ENCODE measurements at regions not wholly inside any gene's neighbourhood (a gene's known extent, or its start where the extent isn't known, plus 50 kb on each side); places are given as distances from the start of the nearest gene placed in this dataset.

- DNase-seq (ENCODE audit: low read depth in 4 of 4, low spot score in 3 of 4): no peak
Measured at GRCh38 chr6:12381587-12381986, 91.4 kb downstream of the EDN1 start.

GRCh38 chr6:12383448-12383847, 93.3 kb downstream of the EDN1 start:
- DNase-seq (ENCODE audit: low read depth in 4 of 4, low spot score in 3 of 4): no peak

- DNase-seq (ENCODE audit: low read depth in 4 of 4, low spot score in 3 of 4): no peak
Measured at GRCh38 chr6:12384357-12384912, 94.3 kb downstream of the EDN1 start.

GRCh38 chr6:12385316-12385715, 95.2 kb downstream of the EDN1 start:
- DNase-seq (ENCODE audit: low read depth in 4 of 4, low spot score in 3 of 4): no peak

GRCh38 chr6:12386816-12387215, 96.7 kb downstream of the EDN1 start:
- no peak for DNase-seq (ENCODE audit: low read depth in 4 of 4, low spot score in 3 of 4)

- DNase-seq (ENCODE audit: low read depth in 4 of 4, low spot score in 3 of 4): no peak
Measured at GRCh38 chr6:12391472-12391871, 101.3 kb downstream of the EDN1 start.

GRCh38 chr6:12392490-12392889, 102.3 kb downstream of the EDN1 start:
- DNase-seq (ENCODE audit: low read depth in 4 of 4, low spot score in 3 of 4): no peak

- DNase-seq (ENCODE audit: low read depth in 4 of 4, low spot score in 3 of 4): no peak
Measured at GRCh38 chr6:12393100-12393499, 102.9 kb downstream of the EDN1 start.

GRCh38 chr6:12394170-12394569, 104.0 kb downstream of the EDN1 start:
- DNase-seq (ENCODE audit: low read depth in 4 of 4, low spot score in 3 of 4): no peak

GRCh38 chr6:12395898-12396297, 105.7 kb downstream of the EDN1 start:
- DNase-seq (ENCODE audit: low read depth in 4 of 4, low spot score in 3 of 4): no peak

- no peak for DNase-seq (ENCODE audit: low read depth in 4 of 4, low spot score in 3 of 4)
Measured at GRCh38 chr6:12401200-12401599, 111.0 kb downstream of the EDN1 start.

- DNase-seq (ENCODE audit: low read depth in 4 of 4, low spot score in 3 of 4): no peak
Measured at GRCh38 chr6:12403201-12403826, 113.2 kb downstream of the EDN1 start.

GRCh38 chr6:12403947-12404647, 113.9 kb downstream of the EDN1 start:
- no peak for DNase-seq (ENCODE audit: low read depth in 4 of 4, low spot score in 3 of 4)

GRCh38 chr6:12404651-12405050, 114.5 kb downstream of the EDN1 start:
- no peak for DNase-seq (ENCODE audit: low read depth in 4 of 4, low spot score in 3 of 4)

GRCh38 chr6:12408752-12409151, 118.6 kb downstream of the EDN1 start:
- DNase-seq (ENCODE audit: low read depth in 4 of 4, low spot score in 3 of 4): no peak

- no peak for DNase-seq (ENCODE audit: low read depth in 4 of 4, low spot score in 3 of 4)
Measured at GRCh38 chr6:12410946-12411345, 120.8 kb downstream of the EDN1 start.

- DNase-seq (ENCODE audit: low read depth in 4 of 4, low spot score in 3 of 4): no peak
Measured at GRCh38 chr6:12414096-12414675, 124.0 kb downstream of the EDN1 start.

- no peak for DNase-seq (ENCODE audit: low read depth in 4 of 4, low spot score in 3 of 4)
Measured at GRCh38 chr6:12415980-12416598, 125.9 kb downstream of the EDN1 start.

GRCh38 chr6:12417191-12417590, 127.0 kb downstream of the EDN1 start:
- DNase-seq (ENCODE audit: low read depth in 4 of 4, low spot score in 3 of 4): no peak

- no peak for DNase-seq (ENCODE audit: low read depth in 4 of 4, low spot score in 3 of 4)
Measured at GRCh38 chr6:12418946-12419345, 128.8 kb downstream of the EDN1 start.

GRCh38 chr6:12419631-12420272, 129.6 kb downstream of the EDN1 start:
- DNase-seq (ENCODE audit: low read depth in 4 of 4, low spot score in 3 of 4): no peak

Data from right renal pelvis (tissue), 4 donors.